SK-N-SH (cell line): ENCODE measurements at regions not wholly inside any gene's neighbourhood (a gene's known extent, or its start where the extent isn't known, plus 50 kb on each side); places are given as distances from the start of the nearest gene placed in this dataset.

Experiments used
- ELF1 ChIP-seq: IDR thresholded peaks from 2 replicates; pipeline ENCODE4 v1.4.0; 2012
- EZH2phosphoT487 ChIP-seq: fragments of 200-600 bp; sonication (generic); IDR thresholded peaks from 2 replicates; pipeline ENCODE4 v1.6.1; 2017; ENCODE audit warnings: low read depth, mixed run types, mild to moderate bottlenecking, antibody characterized with exemption, moderate library complexity, borderline replicate concordance
- FOXJ3 ChIP-seq: sonication (generic); formaldehyde crosslinking; IDR thresholded peaks from 2 replicates; pipeline ENCODE4 v1.5.1; 2020; ENCODE audit warnings: mild to moderate bottlenecking, missing genetic modification reagents
- MEF2A ChIP-seq: IDR thresholded peaks from 2 replicates; pipeline ENCODE4 v1.4.0; 2012; ENCODE audit warnings: low read depth, borderline replicate concordance
- NFIC ChIP-seq: IDR thresholded peaks from 2 replicates; pipeline ENCODE4 v1.4.0; 2012; ENCODE audit warnings: borderline replicate concordance
- POLR2AphosphoS5 ChIP-seq: IDR thresholded peaks from 2 replicates; pipeline ENCODE4 v1.6.1; 2012; ENCODE audit warnings: low read depth, low read length
- RFX5 ChIP-seq: IDR thresholded peaks from 2 replicates; pipeline ENCODE4 v1.6.1; 2012; ENCODE audit warnings: mild to moderate bottlenecking, improper control_type of control experiment, low read length
- TAF1 ChIP-seq: IDR thresholded peaks from 2 replicates; pipeline ENCODE4 v1.6.1; 2012; ENCODE audit warnings: low read depth, mild to moderate bottlenecking, low read length, moderate library complexity, borderline replicate concordance
- TEAD4 ChIP-seq: IDR thresholded peaks from 2 replicates; pipeline ENCODE4 v1.4.0; 2012; ENCODE audit warnings: mild to moderate bottlenecking, borderline replicate concordance; ENCODE audit not compliant: insufficient read depth
- USF2 ChIP-seq: fragments of 150-350 bp; IDR thresholded peaks from 2 replicates; pipeline ENCODE4 v1.6.1; 2017; ENCODE audit warnings: antibody characterized with exemption, low read length, low read depth, borderline replicate concordance
- TF ChIP-seq, protein P1 (sequence below): fragments of 200-600 bp; sonication (generic); IDR thresholded peaks from 2 replicates; pipeline ENCODE4 v1.6.1; 2017; ENCODE audit warnings: antibody characterized with exemption, mild to moderate bottlenecking, moderate library complexity
- TF ChIP-seq, protein P2 (sequence below): fragments of 150-350 bp; IDR thresholded peaks from 2 replicates; pipeline ENCODE4 v1.6.1; 2016; ENCODE audit warnings: mild to moderate bottlenecking, low read depth, low read length
- TF ChIP-seq, protein P3 (sequence below): IDR thresholded peaks from 2 replicates; pipeline ENCODE4 v1.4.0; 2012; ENCODE audit warnings: low read depth, borderline replicate concordance
- TF ChIP-seq, protein P4 (sequence below): IDR thresholded peaks from 2 replicates; pipeline ENCODE4 v1.4.0; 2012; ENCODE audit warnings: low read depth, borderline replicate concordance

GRCh38 chr1:4032571-4032970 is 132.5 kb upstream of the C1orf174 start:
- TF ChIP-seq, protein P1, sequence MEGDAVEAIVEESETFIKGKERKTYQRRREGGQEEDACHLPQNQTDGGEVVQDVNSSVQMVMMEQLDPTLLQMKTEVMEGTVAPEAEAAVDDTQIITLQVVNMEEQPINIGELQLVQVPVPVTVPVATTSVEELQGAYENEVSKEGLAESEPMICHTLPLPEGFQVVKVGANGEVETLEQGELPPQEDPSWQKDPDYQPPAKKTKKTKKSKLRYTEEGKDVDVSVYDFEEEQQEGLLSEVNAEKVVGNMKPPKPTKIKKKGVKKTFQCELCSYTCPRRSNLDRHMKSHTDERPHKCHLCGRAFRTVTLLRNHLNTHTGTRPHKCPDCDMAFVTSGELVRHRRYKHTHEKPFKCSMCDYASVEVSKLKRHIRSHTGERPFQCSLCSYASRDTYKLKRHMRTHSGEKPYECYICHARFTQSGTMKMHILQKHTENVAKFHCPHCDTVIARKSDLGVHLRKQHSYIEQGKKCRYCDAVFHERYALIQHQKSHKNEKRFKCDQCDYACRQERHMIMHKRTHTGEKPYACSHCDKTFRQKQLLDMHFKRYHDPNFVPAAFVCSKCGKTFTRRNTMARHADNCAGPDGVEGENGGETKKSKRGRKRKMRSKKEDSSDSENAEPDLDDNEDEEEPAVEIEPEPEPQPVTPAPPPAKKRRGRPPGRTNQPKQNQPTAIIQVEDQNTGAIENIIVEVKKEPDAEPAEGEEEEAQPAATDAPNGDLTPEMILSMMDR = no peak
- TF ChIP-seq RFX5 (no peak), FOXJ3 (CRISPR knock-in tag) (no peak), TAF1 (no peak), NFIC (no peak), MEF2A (no peak), EZH2phosphoT487 (no peak), TEAD4 (no peak), POLR2AphosphoS5 (no peak), USF2 (no peak), ELF1 (no peak)
- TF ChIP-seq, protein P2, sequence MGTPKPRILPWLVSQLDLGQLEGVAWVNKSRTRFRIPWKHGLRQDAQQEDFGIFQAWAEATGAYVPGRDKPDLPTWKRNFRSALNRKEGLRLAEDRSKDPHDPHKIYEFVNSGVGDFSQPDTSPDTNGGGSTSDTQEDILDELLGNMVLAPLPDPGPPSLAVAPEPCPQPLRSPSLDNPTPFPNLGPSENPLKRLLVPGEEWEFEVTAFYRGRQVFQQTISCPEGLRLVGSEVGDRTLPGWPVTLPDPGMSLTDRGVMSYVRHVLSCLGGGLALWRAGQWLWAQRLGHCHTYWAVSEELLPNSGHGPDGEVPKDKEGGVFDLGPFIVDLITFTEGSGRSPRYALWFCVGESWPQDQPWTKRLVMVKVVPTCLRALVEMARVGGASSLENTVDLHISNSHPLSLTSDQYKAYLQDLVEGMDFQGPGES = no peak
- TF ChIP-seq, protein P3, sequence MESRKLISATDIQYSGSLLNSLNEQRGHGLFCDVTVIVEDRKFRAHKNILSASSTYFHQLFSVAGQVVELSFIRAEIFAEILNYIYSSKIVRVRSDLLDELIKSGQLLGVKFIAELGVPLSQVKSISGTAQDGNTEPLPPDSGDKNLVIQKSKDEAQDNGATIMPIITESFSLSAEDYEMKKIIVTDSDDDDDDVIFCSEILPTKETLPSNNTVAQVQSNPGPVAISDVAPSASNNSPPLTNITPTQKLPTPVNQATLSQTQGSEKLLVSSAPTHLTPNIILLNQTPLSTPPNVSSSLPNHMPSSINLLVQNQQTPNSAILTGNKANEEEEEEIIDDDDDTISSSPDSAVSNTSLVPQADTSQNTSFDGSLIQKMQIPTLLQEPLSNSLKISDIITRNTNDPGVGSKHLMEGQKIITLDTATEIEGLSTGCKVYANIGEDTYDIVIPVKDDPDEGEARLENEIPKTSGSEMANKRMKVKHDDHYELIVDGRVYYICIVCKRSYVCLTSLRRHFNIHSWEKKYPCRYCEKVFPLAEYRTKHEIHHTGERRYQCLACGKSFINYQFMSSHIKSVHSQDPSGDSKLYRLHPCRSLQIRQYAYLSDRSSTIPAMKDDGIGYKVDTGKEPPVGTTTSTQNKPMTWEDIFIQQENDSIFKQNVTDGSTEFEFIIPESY = no peak
- TF ChIP-seq, protein P4, sequence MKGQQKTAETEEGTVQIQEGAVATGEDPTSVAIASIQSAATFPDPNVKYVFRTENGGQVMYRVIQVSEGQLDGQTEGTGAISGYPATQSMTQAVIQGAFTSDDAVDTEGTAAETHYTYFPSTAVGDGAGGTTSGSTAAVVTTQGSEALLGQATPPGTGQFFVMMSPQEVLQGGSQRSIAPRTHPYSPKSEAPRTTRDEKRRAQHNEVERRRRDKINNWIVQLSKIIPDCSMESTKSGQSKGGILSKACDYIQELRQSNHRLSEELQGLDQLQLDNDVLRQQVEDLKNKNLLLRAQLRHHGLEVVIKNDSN = no peak
